HEK293 (cell line): ENCODE measurements at regions not wholly inside any gene's neighbourhood (a gene's known extent, or its start where the extent isn't known, plus 50 kb on each side); places are given as distances from the start of the nearest gene placed in this dataset.

Experiments used
- CTCF ChIA-PET: fragments of 350-600 bp; formaldehyde crosslinking; extraction: SDS; loops from one replicate; lab custom pipeline; 2021; ENCODE audit warnings: antibody characterized with exemption; lab: Yijun Ruan, JAX
- POLR2A ChIA-PET: fragments of 300-600 bp; formaldehyde crosslinking; extraction: SDS; loops from one replicate; lab custom pipeline; 2020; ENCODE audit warnings: antibody characterized with exemption, inconsistent platforms; lab: Yijun Ruan, JAX
- H3K27ac ChIP-seq: fragments of 200-500 bp; sonication (Bioruptor generic); 2 replicates; pipeline ENCODE4 v1.5.1; 2014; ENCODE audit warnings: low read depth, low read length, control low read depth, inconsistent platforms; ENCODE audit errors: extremely low read depth
- H3K36me3 ChIP-seq, 2 experiments: fragments of 200-500 bp in 1 of 2; sonication (Bioruptor generic) in 1 of 2; 1 replicate in 1 of 2; 2 replicates in 1 of 2; pipeline ENCODE4 v1.5.1; 2014 to 2017; ENCODE audit warnings: inconsistent platforms in 2 of 2, low read length in 2 of 2; ENCODE audit not compliant: control insufficient read depth in 2 of 2, insufficient read depth in 1 of 2
- H3K4me1 ChIP-seq: fragments of 200-500 bp; sonication (Bioruptor generic); 2 replicates; pipeline ENCODE4 v1.5.1; 2014; ENCODE audit warnings: mild to moderate bottlenecking, low read length, inconsistent platforms; ENCODE audit not compliant: control insufficient read depth, insufficient read depth
- H3K4me3 ChIP-seq: 2 replicates; pipeline ENCODE4 v1.5.1; 2011; ENCODE audit warnings: low read depth, mild to moderate bottlenecking, control low read depth, low read length, moderate library complexity
- H3K9me3 ChIP-seq: fragments of 200-500 bp; sonication (Bioruptor generic); 2 replicates; pipeline ENCODE4 v1.5.1; 2014; ENCODE audit warnings: low read depth, low read length, inconsistent platforms; ENCODE audit not compliant: control insufficient read depth, insufficient read depth
- EGR2 ChIP-seq: fragments of 450-650 bp; formaldehyde crosslinking; IDR thresholded peaks from 2 replicates; pipeline ENCODE4 v1.5.1; 2016; ENCODE audit warnings: low read depth, missing biosample characterization, missing genetic modification characterization
- GLIS1 ChIP-seq: fragments of 450-650 bp; formaldehyde crosslinking; IDR thresholded peaks from 2 replicates; pipeline ENCODE4 v1.5.1; 2016; ENCODE audit warnings: missing biosample characterization, missing genetic modification characterization
- GLIS2 ChIP-seq: fragments of 450-650 bp; formaldehyde crosslinking; IDR thresholded peaks from 2 replicates; pipeline ENCODE4 v1.5.1; 2016; ENCODE audit warnings: missing biosample characterization, missing genetic modification characterization
- KLF8 ChIP-seq: fragments of 450-650 bp; formaldehyde crosslinking; IDR thresholded peaks from 2 replicates; pipeline ENCODE4 v1.5.1; 2016; ENCODE audit warnings: missing biosample characterization, missing genetic modification characterization
- MYNN ChIP-seq: fragments of 450-650 bp; formaldehyde crosslinking; IDR thresholded peaks from 2 replicates; pipeline ENCODE4 v1.5.1; 2016; ENCODE audit warnings: missing biosample characterization, missing genetic modification characterization, borderline replicate concordance
- SP2 ChIP-seq: fragments of 450-650 bp; formaldehyde crosslinking; IDR thresholded peaks from 2 replicates; pipeline ENCODE4 v1.5.1; 2016; ENCODE audit warnings: missing biosample characterization, missing genetic modification characterization
- YY1 ChIP-seq: fragments of 450-650 bp; formaldehyde crosslinking; IDR thresholded peaks from 2 replicates; pipeline ENCODE4 v1.5.1; 2018; ENCODE audit warnings: missing biosample characterization, missing genetic modification characterization
- ZBTB21 ChIP-seq: fragments of 450-650 bp; formaldehyde crosslinking; IDR thresholded peaks from 2 replicates; pipeline ENCODE4 v1.5.1; 2017; ENCODE audit warnings: missing biosample characterization, missing genetic modification characterization
- ZBTB8A ChIP-seq: fragments of 450-650 bp; formaldehyde crosslinking; IDR thresholded peaks from 2 replicates; pipeline ENCODE4 v1.5.1; 2016; ENCODE audit warnings: missing biosample characterization, missing genetic modification characterization
- ZEB2 ChIP-seq: fragments of 450-650 bp; formaldehyde crosslinking; IDR thresholded peaks from 2 replicates; pipeline ENCODE4 v1.5.1; 2016; ENCODE audit warnings: missing biosample characterization, missing genetic modification characterization
- ZFP3 ChIP-seq: fragments of 450-650 bp; formaldehyde crosslinking; IDR thresholded peaks from 2 replicates; pipeline ENCODE4 v1.5.1; 2016; ENCODE audit warnings: low read depth, missing biosample characterization, missing genetic modification characterization
- ZNF132 ChIP-seq: fragments of 450-650 bp; formaldehyde crosslinking; IDR thresholded peaks from 2 replicates; pipeline ENCODE4 v1.5.1; 2017; ENCODE audit warnings: missing biosample characterization, missing genetic modification characterization, borderline replicate concordance
- ZNF155 ChIP-seq: fragments of 450-650 bp; formaldehyde crosslinking; IDR thresholded peaks from 2 replicates; pipeline ENCODE4 v1.5.1; 2016; ENCODE audit warnings: missing biosample characterization, missing genetic modification characterization
- ZNF184 ChIP-seq: fragments of 450-650 bp; IDR thresholded peaks from 2 replicates; pipeline ENCODE4 v1.5.1; 2018; ENCODE audit warnings: missing biosample characterization, mild to moderate bottlenecking, missing genetic modification characterization
- ZNF248 ChIP-seq: fragments of 450-650 bp; formaldehyde crosslinking; IDR thresholded peaks from 2 replicates; pipeline ENCODE4 v1.5.1; 2017; ENCODE audit warnings: missing biosample characterization, missing genetic modification characterization
- ZNF311 ChIP-seq: fragments of 450-650 bp; formaldehyde crosslinking; IDR thresholded peaks from 2 replicates; pipeline ENCODE4 v1.5.1; 2017; ENCODE audit warnings: missing biosample characterization, missing genetic modification characterization, borderline replicate concordance
- ZNF423 ChIP-seq: fragments of 450-650 bp; formaldehyde crosslinking; IDR thresholded peaks from 2 replicates; pipeline ENCODE4 v1.5.1; 2016; ENCODE audit warnings: missing biosample characterization, missing genetic modification characterization
- ZNF433 ChIP-seq: fragments of 450-650 bp; formaldehyde crosslinking; IDR thresholded peaks from 2 replicates; pipeline ENCODE4 v1.5.1; 2016; ENCODE audit warnings: missing biosample characterization, missing genetic modification characterization, low read depth
- ZNF548 ChIP-seq: fragments of 450-650 bp; formaldehyde crosslinking; IDR thresholded peaks from 2 replicates; pipeline ENCODE4 v1.5.1; 2016; ENCODE audit warnings: missing biosample characterization, missing genetic modification characterization
- ZNF658 ChIP-seq: fragments of 450-650 bp; formaldehyde crosslinking; IDR thresholded peaks from 2 replicates; pipeline ENCODE4; 2016; ENCODE audit warnings: missing biosample characterization, missing genetic modification characterization
- ZNF76 ChIP-seq: fragments of 450-650 bp; formaldehyde crosslinking; IDR thresholded peaks from 2 replicates; pipeline ENCODE4; 2016; ENCODE audit warnings: low read depth, missing biosample characterization, missing genetic modification characterization, borderline replicate concordance
- ZNF837 ChIP-seq: fragments of 450-650 bp; formaldehyde crosslinking; IDR thresholded peaks from 2 replicates; pipeline ENCODE4 v1.5.1; 2016; ENCODE audit warnings: missing biosample characterization, missing genetic modification characterization
- ZNF843 ChIP-seq: fragments of 450-650 bp; formaldehyde crosslinking; IDR thresholded peaks from 2 replicates; pipeline ENCODE4 v1.5.1; 2016; ENCODE audit warnings: missing biosample characterization, missing genetic modification characterization
- TF ChIP-seq, protein P1 (sequence below): fragments of 450-650 bp; formaldehyde crosslinking; IDR thresholded peaks from 2 replicates; pipeline ENCODE4 v1.5.1; 2016; ENCODE audit warnings: missing biosample characterization, missing genetic modification characterization
- TF ChIP-seq, protein P2 (sequence below): fragments of 450-650 bp; formaldehyde crosslinking; IDR thresholded peaks from 2 replicates; pipeline ENCODE4 v1.5.1; 2017; ENCODE audit warnings: missing biosample characterization, missing genetic modification characterization
- TF ChIP-seq, protein P3 (sequence below): fragments of 450-650 bp; formaldehyde crosslinking; IDR thresholded peaks from 2 replicates; pipeline ENCODE4 v1.5.1; 2016; ENCODE audit warnings: missing biosample characterization, missing genetic modification characterization
- TF ChIP-seq, protein P4 (sequence below): fragments of 450-650 bp; formaldehyde crosslinking; IDR thresholded peaks from 2 replicates; pipeline ENCODE4 v1.5.1; 2016; ENCODE audit warnings: missing biosample characterization, missing genetic modification characterization

DNA sequence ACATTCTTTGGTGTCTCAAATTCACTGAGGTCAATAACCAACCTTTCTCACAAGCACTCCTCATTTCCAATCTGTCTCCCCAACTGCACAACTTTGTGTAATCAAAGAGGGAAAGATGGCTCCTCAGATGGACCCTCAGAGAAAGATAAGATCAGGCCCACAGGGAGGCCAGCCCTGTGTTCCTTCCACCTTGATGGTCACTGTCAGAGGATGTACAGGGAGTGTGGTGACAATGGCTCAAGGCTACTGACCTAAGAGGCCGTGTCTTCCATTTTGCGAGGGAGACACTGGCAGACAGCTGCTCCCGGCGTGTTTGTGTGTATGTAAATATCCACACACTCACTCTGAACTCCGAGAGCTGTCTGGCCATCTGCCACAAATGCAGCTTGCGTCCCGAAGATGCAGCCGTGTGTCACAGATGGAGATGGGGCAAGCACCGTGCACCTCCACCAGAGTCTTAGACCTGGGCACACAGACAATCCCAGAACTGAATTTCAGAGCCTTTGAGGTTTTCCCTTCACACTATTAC, 712.1 kb upstream of the NRP1 start:
- no peak overlapping the region for H3K27ac ChIP-seq
- no peaks in the 10 kb centered on the region for H3K36me3 ChIP-seq
- TF ChIP-seq ZEB2 (tag by site-specific recombination), result no peak
- TF ChIP-seq ZNF184 (tag by site-specific recombination), result no peak
- no peak for TF ChIP-seq KLF8 (tag by site-specific recombination)
- TF ChIP-seq MYNN (tag by site-specific recombination), result no peak
- no peaks in the 10 kb centered on the region for H3K9me3 ChIP-seq
- H3K4me1 ChIP-seq, result no peaks in the 10 kb centered on the region
- H3K4me3 ChIP-seq, result no peak overlapping the region
- POLR2A ChIA-PET, result no interaction called here
- CTCF ChIA-PET, result no interaction called here

DNA sequence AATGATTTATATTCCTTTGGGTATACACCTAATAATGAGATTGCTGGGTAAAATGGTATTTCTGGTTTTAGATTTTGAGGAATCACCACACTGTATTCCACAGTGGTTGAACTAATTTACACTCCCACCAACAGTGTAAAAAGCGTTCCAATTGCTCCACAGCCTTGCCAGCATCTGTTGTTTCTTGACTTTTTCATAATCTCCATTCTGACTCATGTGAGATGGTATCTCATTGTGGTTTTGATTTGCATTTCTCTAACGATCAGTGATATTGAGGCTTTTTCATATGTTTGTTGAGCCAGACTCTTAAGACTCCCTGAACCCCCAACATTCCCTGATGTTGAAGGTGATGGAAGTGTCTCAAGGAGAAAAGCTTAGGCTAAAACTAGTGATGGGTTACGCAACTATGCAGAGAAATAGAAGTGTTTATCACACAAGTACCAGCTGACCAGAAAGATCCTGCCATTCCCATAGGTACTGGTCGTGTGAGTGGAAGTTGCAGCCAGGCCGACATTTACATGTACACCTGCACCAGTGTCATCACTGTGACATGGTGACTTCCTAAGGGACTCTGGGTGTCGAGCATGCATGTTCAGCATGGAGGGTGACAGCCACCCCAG, 711.2 kb upstream of the NRP1 start:
- Histone ChIP-seq H3K4me1 (no peaks in the 10 kb centered on the region), H3K4me3 (no peak overlapping the region), H3K36me3 (no peaks in the 10 kb centered on the region), H3K9me3 (no peaks in the 10 kb centered on the region), H3K27ac (no peak overlapping the region)
- POLR2A ChIA-PET, result no interaction called here
- TF ChIP-seq ZBTB21 (tag by site-specific recombination) (no peak), ZNF311 (no peak), ZNF76 (no peak), EGR2 (tag by site-specific recombination) (no peak), ZNF843 (tag by site-specific recombination) (no peak), ZNF423 (no peak), ZNF433 (tag by site-specific recombination) (no peak), ZNF132 (tag by site-specific recombination) (no peak), ZNF248 (tag by site-specific recombination) (no peak), GLIS1 (no peak), ZNF155 (tag by site-specific recombination) (no peak), ZBTB8A (no peak), YY1 (tag by site-specific recombination) (no peak), ZFP3 (tag by site-specific recombination) (no peak), ZNF837 (tag by site-specific recombination) (no peak)
- TF ChIP-seq, protein P1, sequence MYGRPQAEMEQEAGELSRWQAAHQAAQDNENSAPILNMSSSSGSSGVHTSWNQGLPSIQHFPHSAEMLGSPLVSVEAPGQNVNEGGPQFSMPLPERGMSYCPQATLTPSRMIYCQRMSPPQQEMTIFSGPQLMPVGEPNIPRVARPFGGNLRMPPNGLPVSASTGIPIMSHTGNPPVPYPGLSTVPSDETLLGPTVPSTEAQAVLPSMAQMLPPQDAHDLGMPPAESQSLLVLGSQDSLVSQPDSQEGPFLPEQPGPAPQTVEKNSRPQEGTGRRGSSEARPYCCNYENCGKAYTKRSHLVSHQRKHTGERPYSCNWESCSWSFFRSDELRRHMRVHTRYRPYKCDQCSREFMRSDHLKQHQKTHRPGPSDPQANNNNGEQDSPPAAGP (tag by site-specific recombination), result no peak
- TF ChIP-seq, protein P2, sequence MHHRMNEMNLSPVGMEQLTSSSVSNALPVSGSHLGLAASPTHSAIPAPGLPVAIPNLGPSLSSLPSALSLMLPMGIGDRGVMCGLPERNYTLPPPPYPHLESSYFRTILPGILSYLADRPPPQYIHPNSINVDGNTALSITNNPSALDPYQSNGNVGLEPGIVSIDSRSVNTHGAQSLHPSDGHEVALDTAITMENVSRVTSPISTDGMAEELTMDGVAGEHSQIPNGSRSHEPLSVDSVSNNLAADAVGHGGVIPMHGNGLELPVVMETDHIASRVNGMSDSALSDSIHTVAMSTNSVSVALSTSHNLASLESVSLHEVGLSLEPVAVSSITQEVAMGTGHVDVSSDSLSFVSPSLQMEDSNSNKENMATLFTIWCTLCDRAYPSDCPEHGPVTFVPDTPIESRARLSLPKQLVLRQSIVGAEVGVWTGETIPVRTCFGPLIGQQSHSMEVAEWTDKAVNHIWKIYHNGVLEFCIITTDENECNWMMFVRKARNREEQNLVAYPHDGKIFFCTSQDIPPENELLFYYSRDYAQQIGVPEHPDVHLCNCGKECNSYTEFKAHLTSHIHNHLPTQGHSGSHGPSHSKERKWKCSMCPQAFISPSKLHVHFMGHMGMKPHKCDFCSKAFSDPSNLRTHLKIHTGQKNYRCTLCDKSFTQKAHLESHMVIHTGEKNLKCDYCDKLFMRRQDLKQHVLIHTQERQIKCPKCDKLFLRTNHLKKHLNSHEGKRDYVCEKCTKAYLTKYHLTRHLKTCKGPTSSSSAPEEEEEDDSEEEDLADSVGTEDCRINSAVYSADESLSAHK, result no peak
- CTCF ChIA-PET, result interaction anchor here (0.6 kb wide), 1 partner anchor 386 kb away, joined by 6 read pairs; no protein-coding TSS in a partner anchor

DNA sequence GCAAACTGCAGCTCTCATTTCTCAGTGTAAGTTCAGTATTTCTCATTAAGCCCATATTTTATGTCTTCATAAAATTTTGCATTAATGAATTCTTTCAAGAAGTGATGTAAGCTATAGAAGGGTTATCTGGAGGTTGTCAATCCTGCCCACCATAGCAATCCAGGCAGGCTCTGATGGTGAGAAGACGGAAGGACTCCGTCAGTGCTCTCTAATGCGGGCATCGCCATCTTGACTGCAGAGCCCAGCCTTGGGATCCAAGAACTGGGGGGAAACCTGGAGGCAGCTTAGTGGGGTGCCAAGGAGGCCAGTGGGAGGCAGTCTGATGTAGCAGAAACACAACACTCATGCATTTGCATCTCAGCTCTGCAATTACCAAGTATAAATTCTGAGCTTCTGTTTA, 707.4 kb upstream of the NRP1 start:
- H3K4me3 ChIP-seq, result no peak overlapping the region
- no peaks in the 10 kb centered on the region for H3K9me3 ChIP-seq
- H3K36me3 ChIP-seq, result no peaks in the 10 kb centered on the region
- POLR2A ChIA-PET, result no interaction called here
- H3K27ac ChIP-seq, result no peak overlapping the region
- no peaks in the 10 kb centered on the region for H3K4me1 ChIP-seq
- TF ChIP-seq, protein P3, sequence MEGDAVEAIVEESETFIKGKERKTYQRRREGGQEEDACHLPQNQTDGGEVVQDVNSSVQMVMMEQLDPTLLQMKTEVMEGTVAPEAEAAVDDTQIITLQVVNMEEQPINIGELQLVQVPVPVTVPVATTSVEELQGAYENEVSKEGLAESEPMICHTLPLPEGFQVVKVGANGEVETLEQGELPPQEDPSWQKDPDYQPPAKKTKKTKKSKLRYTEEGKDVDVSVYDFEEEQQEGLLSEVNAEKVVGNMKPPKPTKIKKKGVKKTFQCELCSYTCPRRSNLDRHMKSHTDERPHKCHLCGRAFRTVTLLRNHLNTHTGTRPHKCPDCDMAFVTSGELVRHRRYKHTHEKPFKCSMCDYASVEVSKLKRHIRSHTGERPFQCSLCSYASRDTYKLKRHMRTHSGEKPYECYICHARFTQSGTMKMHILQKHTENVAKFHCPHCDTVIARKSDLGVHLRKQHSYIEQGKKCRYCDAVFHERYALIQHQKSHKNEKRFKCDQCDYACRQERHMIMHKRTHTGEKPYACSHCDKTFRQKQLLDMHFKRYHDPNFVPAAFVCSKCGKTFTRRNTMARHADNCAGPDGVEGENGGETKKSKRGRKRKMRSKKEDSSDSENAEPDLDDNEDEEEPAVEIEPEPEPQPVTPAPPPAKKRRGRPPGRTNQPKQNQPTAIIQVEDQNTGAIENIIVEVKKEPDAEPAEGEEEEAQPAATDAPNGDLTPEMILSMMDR (tag by site-specific recombination), result no peak
- TF ChIP-seq SP2, result no peak
- TF ChIP-seq, protein P4, sequence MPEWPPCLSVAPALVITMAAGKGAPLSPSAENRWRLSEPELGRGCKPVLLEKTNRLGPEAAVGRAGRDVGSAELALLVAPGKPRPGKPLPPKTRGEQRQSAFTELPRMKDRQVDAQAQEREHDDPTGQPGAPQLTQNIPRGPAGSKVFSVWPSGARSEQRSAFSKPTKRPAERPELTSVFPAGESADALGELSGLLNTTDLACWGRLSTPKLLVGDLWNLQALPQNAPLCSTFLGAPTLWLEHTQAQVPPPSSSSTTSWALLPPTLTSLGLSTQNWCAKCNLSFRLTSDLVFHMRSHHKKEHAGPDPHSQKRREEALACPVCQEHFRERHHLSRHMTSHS, result no peak
- no peak for TF ChIP-seq GLIS2 (tag by site-specific recombination)
- no peak for TF ChIP-seq ZNF548 (tag by site-specific recombination)
- no peak for TF ChIP-seq ZNF658 (tag by site-specific recombination)
- CTCF ChIA-PET, result interaction anchor here (0.6 kb wide), 1 partner anchor 40 kb away, joined by 3 read pairs; no protein-coding TSS in a partner anchor
